ENCODE measurements at regions not wholly inside any gene's neighbourhood (a gene's known extent, or its start where the extent isn't known, plus 50 kb on each side); places are given as distances from the start of the nearest gene placed in this dataset.

GRCh38 chr9:134552349-134552990, 89.1 kb upstream of the COL5A1 start:
- TF ChIP-seq CTCF (IDR thresholded peaks at IDR 0.05) (no peak), POLR2A (IDR thresholded peaks at IDR 0.05) (no peak)
